ENCODE measurements at regions not wholly inside any gene's neighbourhood (a gene's known extent, or its start where the extent isn't known, plus 50 kb on each side); places are given as distances from the start of the nearest gene placed in this dataset.
"Not testable (repeated sequence)": the region's sequence is repeated elsewhere in the genome, so short reads cannot be mapped to it uniquely, and the experiment has no call there.

GRCh38 chr18:52087140-52087539 is 252.9 kb upstream of the DCC start:
- DNase-seq: no peak

- DNase-seq: no peak
Observed at GRCh38 chr18:52090005-52090404, 250.0 kb upstream of the DCC start.

- no peak for DNase-seq
Observed at GRCh38 chr18:52093171-52093570, 246.8 kb upstream of the DCC start.

GRCh38 chr18:52118684-52119083 is 221.3 kb upstream of the DCC start:
- no peak for DNase-seq

- DNase-seq: no peak
Observed at GRCh38 chr18:52130624-52131301, 209.2 kb upstream of the DCC start.

GRCh38 chr18:52131845-52132244 is 208.2 kb upstream of the DCC start:
- no peak for DNase-seq

GRCh38 chr18:52136532-52136931 is 203.5 kb upstream of the DCC start:
- no peak for DNase-seq

- no peak for DNase-seq
Observed at GRCh38 chr18:52140986-52141385, 199.0 kb upstream of the DCC start.

GRCh38 chr18:52150050-52150449 is 189.9 kb upstream of the DCC start:
- DNase-seq: no peak

- no peak for DNase-seq
Observed at GRCh38 chr18:52152036-52152435, 188.0 kb upstream of the DCC start.

- no peak for DNase-seq
Observed at GRCh38 chr18:52156166-52156565, 183.8 kb upstream of the DCC start.

- DNase-seq: no peak
Observed at GRCh38 chr18:52160636-52161035, 179.4 kb upstream of the DCC start.

GRCh38 chr18:52163478-52163877 is 176.5 kb upstream of the DCC start:
- DNase-seq: no peak

- not testable (repeated sequence) for DNase-seq
Observed at GRCh38 chr18:52168131-52168530, 171.9 kb upstream of the DCC start.

GRCh38 chr18:52174220-52174619 is 165.8 kb upstream of the DCC start:
- no peak for DNase-seq

- no peak for DNase-seq
Observed at GRCh38 chr18:52175406-52175805, 164.6 kb upstream of the DCC start.

GRCh38 chr18:52183107-52183506 is 156.9 kb upstream of the DCC start:
- no peak for DNase-seq

GRCh38 chr18:52190195-52190594 is 149.8 kb upstream of the DCC start:
- no peak for DNase-seq

- DNase-seq: no peak
Observed at GRCh38 chr18:52190631-52191030, 149.4 kb upstream of the DCC start.

GRCh38 chr18:52200406-52200805 is 139.6 kb upstream of the DCC start:
- DNase-seq: no peak

GRCh38 chr18:52200921-52201663 is 138.9 kb upstream of the DCC start:
- no peak for DNase-seq

GRCh38 chr18:52208646-52209045 is 131.4 kb upstream of the DCC start:
- no peak for DNase-seq

GRCh38 chr18:52216109-52216508 is 123.9 kb upstream of the DCC start:
- DNase-seq: no peak

- no peak for DNase-seq
Observed at GRCh38 chr18:52216666-52217065, 123.3 kb upstream of the DCC start.

- DNase-seq: no peak
Observed at GRCh38 chr18:52219102-52219501, 120.9 kb upstream of the DCC start.
